ENCODE measurements at regions not wholly inside any gene's neighbourhood (a gene's known extent, or its start where the extent isn't known, plus 50 kb on each side); places are given as distances from the start of the nearest gene placed in this dataset.

DNA sequence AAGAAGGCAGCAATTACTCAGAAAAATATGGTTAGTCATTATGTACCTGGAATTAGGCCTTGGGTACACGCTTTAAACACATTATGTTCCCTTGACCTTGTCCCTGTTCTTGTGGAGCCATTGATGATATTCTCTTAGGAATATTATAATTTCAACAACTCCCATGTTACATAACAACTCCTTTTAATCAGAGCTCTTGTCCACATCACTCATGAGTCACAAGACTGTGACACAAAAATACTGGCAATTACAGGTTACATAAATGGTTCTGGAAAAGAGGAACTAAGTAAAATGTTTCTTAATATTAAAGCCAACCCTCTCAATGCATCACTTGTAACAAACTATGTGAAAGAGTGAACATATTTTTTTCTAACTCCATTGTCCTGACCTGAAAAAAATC lies 143.8 kb upstream of the PCLO start:
- DNase-seq (ENCODE audit: extremely low read depth, low read depth) = no peak
- TF ChIP-seq, protein P1, sequence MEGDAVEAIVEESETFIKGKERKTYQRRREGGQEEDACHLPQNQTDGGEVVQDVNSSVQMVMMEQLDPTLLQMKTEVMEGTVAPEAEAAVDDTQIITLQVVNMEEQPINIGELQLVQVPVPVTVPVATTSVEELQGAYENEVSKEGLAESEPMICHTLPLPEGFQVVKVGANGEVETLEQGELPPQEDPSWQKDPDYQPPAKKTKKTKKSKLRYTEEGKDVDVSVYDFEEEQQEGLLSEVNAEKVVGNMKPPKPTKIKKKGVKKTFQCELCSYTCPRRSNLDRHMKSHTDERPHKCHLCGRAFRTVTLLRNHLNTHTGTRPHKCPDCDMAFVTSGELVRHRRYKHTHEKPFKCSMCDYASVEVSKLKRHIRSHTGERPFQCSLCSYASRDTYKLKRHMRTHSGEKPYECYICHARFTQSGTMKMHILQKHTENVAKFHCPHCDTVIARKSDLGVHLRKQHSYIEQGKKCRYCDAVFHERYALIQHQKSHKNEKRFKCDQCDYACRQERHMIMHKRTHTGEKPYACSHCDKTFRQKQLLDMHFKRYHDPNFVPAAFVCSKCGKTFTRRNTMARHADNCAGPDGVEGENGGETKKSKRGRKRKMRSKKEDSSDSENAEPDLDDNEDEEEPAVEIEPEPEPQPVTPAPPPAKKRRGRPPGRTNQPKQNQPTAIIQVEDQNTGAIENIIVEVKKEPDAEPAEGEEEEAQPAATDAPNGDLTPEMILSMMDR (IDR thresholded peaks at IDR 0.05; ENCODE audit: low read depth, low read length) = no peak

- TF ChIP-seq, protein P1 (IDR thresholded peaks at IDR 0.05; ENCODE audit: low read depth, low read length) = no peak
- no peak for DNase-seq (ENCODE audit: extremely low read depth, low read depth)
These were observed 142.3 kb upstream of the PCLO start for GRCh38 chr7:83305027-83305426.

- no peak for DNase-seq (ENCODE audit: extremely low read depth, low read depth)
- TF ChIP-seq, protein P1 (IDR thresholded peaks at IDR 0.05; ENCODE audit: low read depth, low read length) = no peak
These were observed 138.7 kb upstream of the PCLO start for GRCh38 chr7:83301416-83301815.

- TF ChIP-seq, protein P1 (IDR thresholded peaks at IDR 0.05; ENCODE audit: low read depth, low read length) = no peak
- DNase-seq (ENCODE audit: extremely low read depth, low read depth) = no peak
These were observed 127.5 kb upstream of the PCLO start for GRCh38 chr7:83290211-83290610.

DNA sequence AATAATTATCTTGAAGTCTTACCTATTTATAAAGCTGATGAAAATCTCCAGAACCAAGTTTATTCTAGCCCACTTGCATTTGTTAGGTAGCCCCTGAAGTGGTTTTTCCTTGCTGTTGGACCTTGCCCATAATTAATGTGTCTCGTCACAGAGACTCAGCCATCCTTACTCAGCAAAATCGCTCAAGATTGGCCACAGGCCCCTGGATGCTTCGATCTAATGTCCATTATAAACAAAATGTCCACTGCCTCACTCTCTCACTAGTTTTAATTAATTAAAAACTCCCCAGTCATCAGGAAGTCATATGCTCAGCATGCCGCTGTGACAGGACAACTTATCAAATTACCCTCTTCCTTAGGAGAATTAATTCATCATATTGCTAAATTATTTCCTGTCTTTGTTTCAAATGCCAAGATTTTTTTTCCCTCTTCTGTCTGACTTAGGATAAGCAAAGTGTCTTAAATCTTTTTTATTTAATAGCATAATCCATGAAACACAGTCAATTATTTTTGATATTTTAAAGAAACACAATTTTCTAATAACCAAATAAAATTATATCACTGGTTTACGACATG lies 126.8 kb upstream of the PCLO start:
- DNase-seq (ENCODE audit: extremely low read depth, low read depth) = no peak
- TF ChIP-seq, protein P1 (IDR thresholded peaks at IDR 0.05; ENCODE audit: low read depth, low read length) = no peak

DNA sequence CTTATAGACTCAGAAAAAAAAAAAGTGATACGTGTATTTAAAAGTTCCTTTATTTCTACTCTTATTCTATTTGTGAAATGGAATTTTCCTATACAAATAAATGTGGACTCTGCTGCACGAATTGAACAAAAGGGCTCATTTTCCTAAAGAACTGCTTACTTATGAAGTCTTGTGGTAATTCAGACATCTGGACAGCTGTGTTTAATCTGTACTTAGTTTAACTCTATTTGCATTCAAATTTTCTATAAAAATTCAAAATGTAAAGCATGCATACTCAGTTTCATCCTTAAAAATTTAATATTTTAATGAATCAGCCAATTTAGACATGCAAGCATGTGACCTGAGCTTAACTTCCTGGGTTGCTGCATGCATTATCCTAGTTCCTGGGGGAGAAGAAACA lies 118.0 kb upstream of the PCLO start:
- DNase-seq (ENCODE audit: extremely low read depth, low read depth) = no peak
- TF ChIP-seq, protein P1 (IDR thresholded peaks at IDR 0.05; ENCODE audit: low read depth, low read length) = no peak

GRCh38 chr7:83276250-83276649 lies 113.6 kb upstream of the PCLO start:
- DNase-seq (ENCODE audit: extremely low read depth, low read depth) = no peak
- TF ChIP-seq, protein P1 (IDR thresholded peaks at IDR 0.05; ENCODE audit: low read depth, low read length) = no peak

Data from AG09319 (cell line).